ENCODE measurements at regions not wholly inside any gene's neighbourhood (a gene's known extent, or its start where the extent isn't known, plus 50 kb on each side); places are given as distances from the start of the nearest gene placed in this dataset.

- TF ChIP-seq, protein P1, sequence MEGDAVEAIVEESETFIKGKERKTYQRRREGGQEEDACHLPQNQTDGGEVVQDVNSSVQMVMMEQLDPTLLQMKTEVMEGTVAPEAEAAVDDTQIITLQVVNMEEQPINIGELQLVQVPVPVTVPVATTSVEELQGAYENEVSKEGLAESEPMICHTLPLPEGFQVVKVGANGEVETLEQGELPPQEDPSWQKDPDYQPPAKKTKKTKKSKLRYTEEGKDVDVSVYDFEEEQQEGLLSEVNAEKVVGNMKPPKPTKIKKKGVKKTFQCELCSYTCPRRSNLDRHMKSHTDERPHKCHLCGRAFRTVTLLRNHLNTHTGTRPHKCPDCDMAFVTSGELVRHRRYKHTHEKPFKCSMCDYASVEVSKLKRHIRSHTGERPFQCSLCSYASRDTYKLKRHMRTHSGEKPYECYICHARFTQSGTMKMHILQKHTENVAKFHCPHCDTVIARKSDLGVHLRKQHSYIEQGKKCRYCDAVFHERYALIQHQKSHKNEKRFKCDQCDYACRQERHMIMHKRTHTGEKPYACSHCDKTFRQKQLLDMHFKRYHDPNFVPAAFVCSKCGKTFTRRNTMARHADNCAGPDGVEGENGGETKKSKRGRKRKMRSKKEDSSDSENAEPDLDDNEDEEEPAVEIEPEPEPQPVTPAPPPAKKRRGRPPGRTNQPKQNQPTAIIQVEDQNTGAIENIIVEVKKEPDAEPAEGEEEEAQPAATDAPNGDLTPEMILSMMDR (IDR thresholded peaks at IDR 0.05), result no peak
- no peak for TF ChIP-seq EP300 (IDR thresholded peaks at IDR 0.05)
These were observed 49.9 kb upstream of the PPP1R3A start for GRCh38 chr7:113968713-113969112.
